CD14-positive monocyte (primary cell): ENCODE measurements at regions not wholly inside any gene's neighbourhood (a gene's known extent, or its start where the extent isn't known, plus 50 kb on each side); places are given as distances from the start of the nearest gene placed in this dataset.

Experiments
- DNase-seq, 3 donors: peaks; one replicate each; pipeline ENCODE4 v3.0.0-alpha.2; 2011 to 2022
- H2AFZ ChIP-seq: 2 replicates; pipeline ENCODE4 v1.6.0; 2012; ENCODE audit warnings: mild to moderate bottlenecking, low read depth, low read length, inconsistent platforms; ENCODE audit not compliant: insufficient read depth, poor library complexity, severe bottlenecking
- H3K27ac ChIP-seq, 2 donors: 1 replicate in 1 of 2; 2 replicates in 1 of 2; pipeline ENCODE4 v1.5.1; 2012 to 2013; ENCODE audit warnings: low read length in 2 of 2, control low read depth in 1 of 2, inconsistent platforms in 1 of 2, low read depth in 1 of 2, mild to moderate bottlenecking in 1 of 2
- H3K27me3 ChIP-seq, 2 donors: one replicate each; pipeline versions ENCODE4 v1.6.0 to v1.6.1; 2011 to 2013; ENCODE audit warnings: low read length in 2 of 2; ENCODE audit not compliant: control insufficient read depth in 2 of 2, insufficient read depth in 2 of 2
- H3K36me3 ChIP-seq, 2 donors: replicated peaks in 1 of 2; 1 replicate in 1 of 2; 2 replicates in 1 of 2; pipeline versions ENCODE4 v1.5.1 to v1.6.1; 2012 to 2013; ENCODE audit warnings: low read length in 2 of 2, control low read depth in 1 of 2, inconsistent platforms in 1 of 2, mild to moderate bottlenecking in 1 of 2; ENCODE audit not compliant: insufficient read depth in 2 of 2, control insufficient read depth in 1 of 2
- H3K4me1 ChIP-seq, 2 donors: 1 replicate in 1 of 2; 2 replicates in 1 of 2; pipeline versions ENCODE4 v1.5.1 to v1.6.1; 2012 to 2013; ENCODE audit warnings: low read length in 2 of 2, control low read depth in 1 of 2, inconsistent platforms in 1 of 2, mild to moderate bottlenecking in 1 of 2, moderate library complexity in 1 of 2; ENCODE audit not compliant: insufficient read depth in 2 of 2, control insufficient read depth in 1 of 2
- H3K4me2 ChIP-seq: replicated peaks from 2 replicates; pipeline ENCODE3; 2012; ENCODE audit warnings: low read length, moderate library complexity, mild to moderate bottlenecking; ENCODE audit not compliant: poor library complexity, severe bottlenecking; ENCODE audit errors: extremely low read depth
- H3K4me3 ChIP-seq, 3 experiments: fragments of 200-600 bp in 1 of 3; sonication (generic) in 1 of 3; replicated peaks in 1 of 3; 1 replicate in 2 of 3; 2 replicates in 1 of 3; pipeline ENCODE4 v1.5.1; 2011 to 2013; ENCODE audit warnings: low read length in 3 of 3, mild to moderate bottlenecking in 3 of 3, control low read depth in 2 of 3, low read depth in 2 of 3, inconsistent platforms in 1 of 3, moderate library complexity in 1 of 3
- H3K79me2 ChIP-seq: 2 replicates; pipeline ENCODE4 v1.6.0; 2012; ENCODE audit warnings: mild to moderate bottlenecking, control low read depth, inconsistent platforms, low read length, moderate library complexity; ENCODE audit not compliant: insufficient read depth
- H3K9ac ChIP-seq: 2 replicates; pipeline ENCODE4 v1.6.0; 2017; ENCODE audit warnings: low read length, mild to moderate bottlenecking; ENCODE audit not compliant: insufficient read depth, poor library complexity, severe bottlenecking
- H3K9me3 ChIP-seq, 2 donors: replicated peaks in 1 of 2; 1 replicate in 1 of 2; 2 replicates in 1 of 2; pipeline versions ENCODE4 v1.5.1 to v1.6.1; 2012 to 2013; ENCODE audit warnings: low read length in 2 of 2, control low read depth in 1 of 2; ENCODE audit not compliant: control insufficient read depth in 1 of 2, insufficient read depth in 1 of 2
- H4K20me1 ChIP-seq: 2 replicates; pipeline ENCODE4 v1.6.0; 2012; ENCODE audit warnings: mild to moderate bottlenecking, low read length, control low read depth, moderate library complexity; ENCODE audit not compliant: insufficient read depth
- H3K27ac Mint-ChIP-seq, 7 donors: one replicate each; pipeline ENCODE4 v1.8.0; 2020; ENCODE audit warnings: mild to moderate bottlenecking in 7 of 7, mixed read lengths in 7 of 7, moderate library complexity in 6 of 7, inconsistent platforms in 2 of 7
- H3K27me3 Mint-ChIP-seq, 3 donors: one replicate each; pipeline ENCODE4 v1.8.0; 2021 to 2022; ENCODE audit warnings: low read depth in 3 of 3, mild to moderate bottlenecking in 3 of 3, mixed read lengths in 3 of 3, moderate library complexity in 3 of 3, inconsistent platforms in 1 of 3
- H3K36me3 Mint-ChIP-seq, 2 donors: one replicate each; pipeline ENCODE4 v1.8.0; 2020; ENCODE audit warnings: mixed read lengths in 2 of 2, inconsistent platforms in 1 of 2, mild to moderate bottlenecking in 1 of 2
- H3K4me1 Mint-ChIP-seq: one replicate; pipeline ENCODE4 v1.8.0; 2020; ENCODE audit warnings: mild to moderate bottlenecking, mixed read lengths
- H3K4me3 Mint-ChIP-seq, 2 donors: one replicate each; pipeline ENCODE4 v1.8.0; 2020; ENCODE audit warnings: mild to moderate bottlenecking in 2 of 2, mixed read lengths in 2 of 2, moderate library complexity in 1 of 2
- H3K9me3 Mint-ChIP-seq, 7 donors: one replicate each; pipeline ENCODE4 v1.8.0; 2020 to 2022; ENCODE audit warnings: mixed read lengths in 7 of 7, mild to moderate bottlenecking in 6 of 7, moderate library complexity in 6 of 7, inconsistent platforms in 2 of 7
- CTCF ChIP-seq: fragments of 200-600 bp; IDR thresholded peaks from one replicate; pipeline ENCODE4 v1.8.0; 2022; ENCODE audit warnings: antibody characterized with exemption, mild to moderate bottlenecking
- WGBS: methylation state at CpG from one replicate; pipeline ENCODE4 v1.1.5; 2013; ENCODE audit warnings: missing lambda C conversion rate; ENCODE audit not compliant: insufficient coverage; 5-methylcytosine and 5-hydroxymethylcytosine counted together
- intact Hi-C, 2 donors: fragments of 100-400 bp; cut with micrococcal nuclease; formaldehyde crosslinking; loops; one replicate each; pipeline versions ENCODE4 v1.15.0 to v1.15.1; 2023

- Histone ChIP-seq H3K79me2 (no peaks in the 10 kb centered on the region), H3K4me3 (no peak overlapping the region), H3K9me3 (no peaks in the 10 kb centered on the region), H3K27ac (no peak overlapping the region), H3K9ac (no peak overlapping the region), H3K4me2 (no peak overlapping the region), H2AFZ (no peak overlapping the region), H3K36me3 (no peaks in the 10 kb centered on the region), H4K20me1 (no peaks in the 10 kb centered on the region), H3K27me3 (no peaks in the 10 kb centered on the region), H3K4me1 (no peaks in the 10 kb centered on the region)
- 100% methylated on average over 1 of the region's 6 CpGs for WGBS
- no peak for DNase-seq
- Mint-ChIP-seq H3K4me3 (no peak overlapping the region), H3K4me1 (no peaks in the 10 kb centered on the region), H3K9me3 (peaks cover 0 to 4% (median 2%) of the 10 kb centered on the region in 7 donors), H3K36me3 (no peaks in the 10 kb centered on the region), H3K27me3 (peaks cover 0 to 4% (median 3%) of the 10 kb centered on the region in 3 donors), H3K27ac (no peak overlapping the region)
- no peak for TF ChIP-seq CTCF
- intact Hi-C loops, result no loop called here
These were observed 315.8 kb downstream of the HAPSTR1 start for GRCh38 chr16:9407206-9407758.

GRCh38 chr16:9408297-9408878 is 316.9 kb downstream of the HAPSTR1 start:
- Mint-ChIP-seq H3K4me3 (no peak overlapping the region), H3K9me3 (peaks cover 0 to 4% (median 0%) of the 10 kb centered on the region in 7 donors), H3K27me3 (peaks cover 0 to 3% (median 3%) of the 10 kb centered on the region in 3 donors), H3K4me1 (no peaks in the 10 kb centered on the region), H3K36me3 (no peaks in the 10 kb centered on the region), H3K27ac (no peak overlapping the region)
- H3K4me2 ChIP-seq, result no peak overlapping the region
- H3K27me3 ChIP-seq, result no peaks in the 10 kb centered on the region
- no peak for TF ChIP-seq CTCF
- no peak overlapping the region for H3K4me3 ChIP-seq
- no peak for DNase-seq
- no peaks in the 10 kb centered on the region for H3K4me1 ChIP-seq
- no peak overlapping the region for H2AFZ ChIP-seq
- intact Hi-C loops, result no loop called here
- no peaks in the 10 kb centered on the region for H3K36me3 ChIP-seq
- H3K27ac ChIP-seq, result no peak overlapping the region
- H3K79me2 ChIP-seq, result no peaks in the 10 kb centered on the region
- H3K9me3 ChIP-seq, result no peaks in the 10 kb centered on the region
- no peaks in the 10 kb centered on the region for H4K20me1 ChIP-seq
- WGBS, result 70% methylated on average over 5 of the region's 9 CpGs
- H3K9ac ChIP-seq, result no peak overlapping the region
